ENCODE measurements at regions not wholly inside any gene's neighbourhood (a gene's known extent, or its start where the extent isn't known, plus 50 kb on each side); places are given as distances from the start of the nearest gene placed in this dataset.
"Not testable (repeated sequence)": the region's sequence is repeated elsewhere in the genome, so short reads cannot be mapped to it uniquely, and the experiment has no call there.

DNA sequence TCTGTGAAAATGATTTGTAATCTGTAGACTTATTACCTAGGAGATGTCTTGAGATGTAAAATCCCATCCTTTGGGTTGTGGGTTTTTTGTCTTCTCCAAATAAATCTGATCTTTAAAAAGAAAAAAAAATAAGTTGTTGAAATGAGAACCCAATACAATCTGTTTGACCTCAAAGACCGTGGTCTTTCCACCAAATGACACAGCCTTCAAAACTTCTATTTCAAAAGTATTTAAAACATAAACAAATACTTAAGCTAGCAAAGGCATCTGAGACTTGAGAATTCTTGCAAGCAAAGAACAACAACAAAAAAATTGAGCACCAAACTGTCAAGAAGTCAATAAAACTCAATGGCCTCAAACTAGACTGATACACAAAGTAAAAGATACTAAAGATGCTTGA is 67.9 kb upstream of the HECW1 start:
- peak; percentile 35 for DNase-seq (ENCODE audit: low read depth)

DNA sequence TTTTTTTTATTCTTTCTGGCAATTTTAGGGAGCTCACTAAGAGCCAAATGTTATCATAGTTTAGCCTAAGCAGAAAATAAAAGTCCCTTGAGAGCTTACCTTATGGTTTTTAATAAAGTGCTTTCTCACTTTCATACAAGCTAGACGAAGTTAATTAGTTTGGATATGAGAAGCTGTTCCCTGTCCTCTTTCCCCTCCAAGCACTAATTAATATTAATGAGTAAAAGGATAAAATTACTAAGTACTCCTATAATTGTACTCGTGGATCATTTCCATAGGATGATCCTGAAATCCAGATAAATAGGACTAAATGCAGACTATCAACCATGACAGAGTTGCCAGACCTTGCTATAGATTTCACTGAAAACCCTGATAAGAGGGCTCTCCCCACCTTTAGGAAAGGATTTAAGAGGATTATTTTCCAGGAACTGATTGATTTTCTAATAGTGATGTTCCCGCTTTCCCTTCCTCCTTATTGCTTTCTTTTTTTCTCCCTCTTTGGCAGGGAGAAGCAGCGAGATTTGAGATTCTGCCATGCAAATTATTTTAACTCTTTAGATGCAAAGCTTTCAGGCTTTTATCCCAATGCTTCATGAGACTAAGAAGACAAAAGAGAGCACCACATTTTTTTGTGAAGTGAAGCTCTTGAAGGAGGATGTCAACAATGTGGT is 58.3 kb upstream of the HECW1 start:
- DNase-seq (ENCODE audit: low read depth): no peak

DNA sequence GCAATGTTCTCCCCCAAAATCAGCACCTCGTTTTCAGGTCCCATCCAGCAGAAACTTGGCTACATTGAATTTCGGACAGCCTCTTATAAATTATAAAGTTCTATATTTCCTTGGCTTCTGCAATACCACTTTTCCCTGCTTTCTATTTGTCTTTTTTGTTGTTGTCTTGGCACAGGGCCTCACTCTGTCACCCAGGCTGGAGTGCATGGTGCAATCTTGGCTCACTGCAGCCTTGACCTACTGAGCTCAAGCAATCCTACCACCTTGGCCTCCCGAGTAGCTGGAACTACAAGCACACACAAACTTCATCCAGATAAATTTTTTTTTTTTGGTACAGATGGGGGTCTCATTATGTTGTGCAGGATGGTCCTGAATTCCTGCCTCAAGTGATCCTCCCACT is 55.3 kb upstream of the HECW1 start:
- no peak for DNase-seq (ENCODE audit: low read depth)

DNA sequence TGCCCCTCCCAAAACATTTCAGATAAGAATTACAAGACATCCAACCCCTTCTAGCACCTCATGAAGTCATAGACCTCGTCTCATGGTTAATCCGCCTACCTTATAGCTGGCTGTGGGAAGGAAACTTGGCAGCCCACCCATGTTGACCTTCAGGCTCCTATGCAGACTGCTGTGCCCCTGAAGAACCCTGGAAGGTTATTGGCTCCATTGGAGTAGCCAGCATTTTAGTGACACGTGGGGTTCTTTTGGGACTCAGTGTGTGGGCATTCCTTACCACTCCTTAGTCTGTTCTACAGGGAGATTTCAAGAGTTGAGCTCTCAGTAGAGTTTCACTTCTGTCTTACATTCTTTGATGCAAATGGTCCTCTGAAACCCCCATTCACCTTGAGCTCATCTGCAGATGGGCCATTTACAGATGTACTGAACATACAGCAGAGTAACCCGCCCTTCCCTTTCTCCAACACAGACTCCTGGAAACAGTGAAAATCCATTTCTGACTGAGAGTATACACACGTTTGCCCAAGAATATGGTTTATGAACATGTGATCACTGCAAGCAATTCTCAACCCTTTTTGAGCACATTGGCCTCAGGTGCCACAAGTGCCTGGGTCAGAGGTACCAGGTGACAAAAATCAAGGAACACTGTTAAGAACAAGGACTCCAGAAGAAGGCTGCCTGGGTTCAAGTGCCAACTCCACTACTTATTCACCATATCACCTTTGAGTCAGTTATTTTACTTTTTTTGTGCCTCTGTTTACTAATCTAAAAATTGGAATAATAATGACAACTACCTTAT is 54.0 kb upstream of the HECW1 start:
- DNase-seq (ENCODE audit: low read depth): no peak

DNA sequence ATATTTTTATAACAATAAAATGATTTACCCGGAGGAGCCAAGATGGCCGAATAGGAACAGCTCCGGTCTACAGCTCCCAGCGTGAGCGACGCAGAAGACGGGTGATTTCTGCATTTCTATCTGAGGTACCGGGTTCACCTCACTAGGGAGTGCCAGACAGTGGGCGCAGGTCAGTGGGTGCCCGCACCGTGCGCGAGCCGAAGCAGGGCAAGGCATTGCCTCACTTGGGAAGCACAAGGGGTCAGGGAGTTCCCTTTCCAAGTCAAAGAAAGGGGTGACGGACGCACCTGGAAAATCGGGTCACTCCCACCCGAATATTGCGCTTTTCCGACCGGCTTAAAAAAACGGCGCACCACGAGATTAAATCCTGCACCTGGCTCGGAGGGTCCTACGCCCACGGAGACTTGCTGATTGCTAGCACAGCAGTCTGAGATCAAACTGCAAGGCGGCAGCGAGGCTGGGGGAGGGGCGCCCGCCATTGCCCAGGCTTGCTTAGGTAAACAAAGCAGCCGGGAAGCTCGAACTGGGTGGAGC is 53.3 kb upstream of the HECW1 start:
- not testable (repeated sequence) for DNase-seq (ENCODE audit: low read depth)
